GM12878 (cell line): ENCODE measurements at regions not wholly inside any gene's neighbourhood (a gene's known extent, or its start where the extent isn't known, plus 50 kb on each side); places are given as distances from the start of the nearest gene placed in this dataset.

ENCODE experiments used
- ATAC-seq: fragments of 200-7000 bp; cut with Tn5 transposase; 3 replicates; pipeline ENCODE4 v1.9.1; 2020; ENCODE audit warnings: mild to moderate bottlenecking, moderate library complexity
- BruUV-seq: library from RNA; stranded (reverse); fragments of 400-500 nt; replicated peaks from 2 replicates; lab custom pipeline; 2021; lab: Mats Ljungman, UMichigan
- CTCF ChIA-PET: fragments of 300-600 bp; sonication (Branson Sonifier 250); formaldehyde crosslinking; extraction: SDS; loops from one replicate; lab custom pipeline; 2021; ENCODE audit warnings: inconsistent platforms; lab: Yijun Ruan, JAX
- POLR2A ChIA-PET: fragments of 350-600 bp; formaldehyde crosslinking; extraction: SDS; loops from one replicate; lab custom pipeline; 2021; ENCODE audit warnings: inconsistent platforms; lab: Charles Lee
- RAD21 ChIA-PET: fragments of 300-600 bp; sonication (Branson Sonifier 250); formaldehyde crosslinking; loops from one replicate; lab custom pipeline; 2023; ENCODE audit warnings: antibody characterized with exemption; ENCODE audit not compliant: unreplicated experiment; lab: Charles Lee
- SMC1A ChIA-PET: fragments of 300-600 bp; sonication (Branson Sonifier 250); formaldehyde crosslinking; loops from one replicate; lab custom pipeline; 2023; ENCODE audit not compliant: unreplicated experiment, uncharacterized antibody; lab: Charles Lee
- DNase-seq: peaks from one replicate; pipeline ENCODE4 v3.0.0-alpha.2; 2011; ENCODE audit warnings: low read depth, low spot score
- FAIRE-seq: peaks from 3 replicates; lab custom pipeline; 2011; peaks lifted over from hg19 to GRCh38; lab: Jason Lieb, UNC
- H2AFZ ChIP-seq: 2 replicates; pipeline ENCODE4 v1.6.0; 2011; ENCODE audit warnings: low read depth, low read length, control low read depth; ENCODE audit not compliant: control insufficient read depth
- H3K27ac ChIP-seq: 2 replicates; pipeline ENCODE4 v1.5.1; 2011; ENCODE audit warnings: control low read depth; ENCODE audit not compliant: control insufficient read depth, insufficient read depth
- H3K27me3 ChIP-seq, 2 experiments: replicated peaks in 1 of 2; 2 replicates each; pipeline versions ENCODE4 v1.6.0 to v1.6.1; 2011; ENCODE audit warnings: low read length in 1 of 2; ENCODE audit not compliant: control insufficient read depth in 2 of 2, insufficient read depth in 2 of 2
- H3K36me3 ChIP-seq, 2 experiments: 2 replicates each; pipeline ENCODE4 v1.5.1; 2011; ENCODE audit warnings: low read length in 1 of 2; ENCODE audit not compliant: control insufficient read depth in 2 of 2, insufficient read depth in 2 of 2
- H3K4me1 ChIP-seq: 2 replicates; pipeline ENCODE4 v1.6.1; 2011; ENCODE audit warnings: mild to moderate bottlenecking, low read length, moderate library complexity, mixed read lengths; ENCODE audit not compliant: control insufficient read depth, insufficient read depth
- H3K4me2 ChIP-seq: 2 replicates; pipeline ENCODE4 v1.6.0; 2011; ENCODE audit warnings: control low read depth; ENCODE audit not compliant: control insufficient read depth, insufficient read depth
- H3K4me3 ChIP-seq: fragments of 200-600 bp; sonication (generic); 2 replicates; pipeline ENCODE4 v1.5.1; 2016
- H3K79me2 ChIP-seq: 2 replicates; pipeline ENCODE4 v1.6.0; 2011; ENCODE audit warnings: low read length; ENCODE audit not compliant: control insufficient read depth, insufficient read depth
- H3K9ac ChIP-seq: 2 replicates; pipeline ENCODE4 v1.8.0; 2011; ENCODE audit warnings: low read length, control low read depth, mixed read lengths; ENCODE audit not compliant: control insufficient read depth, insufficient read depth
- H3K9me3 ChIP-seq: replicated peaks from 3 replicates; pipeline ENCODE4 v1.5.1; 2011; ENCODE audit warnings: mild to moderate bottlenecking, low read length; ENCODE audit not compliant: control insufficient read depth, insufficient read depth
- H4K20me1 ChIP-seq: 2 replicates; pipeline ENCODE4 v1.6.0; 2011; ENCODE audit not compliant: control insufficient read depth, insufficient read depth
- BACH1 ChIP-seq: fragments of 450-650 bp; IDR thresholded peaks from 2 replicates; pipeline ENCODE4 v1.6.1; 2017; ENCODE audit warnings: mild to moderate bottlenecking, borderline replicate concordance
- BRCA1 ChIP-seq: IDR thresholded peaks from 2 replicates; pipeline ENCODE4 v1.6.1; 2011; ENCODE audit warnings: low read depth, low read length, improper control_type of control experiment
- CBX5 ChIP-seq: sonication (generic); IDR thresholded peaks from 2 replicates; pipeline ENCODE4 v1.6.1; 2016; ENCODE audit warnings: low read depth, moderate library complexity, mild to moderate bottlenecking, inconsistent platforms
- IKZF1 ChIP-seq: fragments of 450-650 bp; conservative IDR thresholded peaks from 2 replicates; pipeline ENCODE4 v1.6.1; 2017; ENCODE audit warnings: antibody characterized with exemption, mild to moderate bottlenecking
- MTA2 ChIP-seq: fragments of 450-650 bp; IDR thresholded peaks from 2 replicates; pipeline ENCODE4 v1.6.1; 2016; ENCODE audit warnings: low read depth, mild to moderate bottlenecking, moderate library complexity
- NR2C2 ChIP-seq: IDR thresholded peaks from 2 replicates; pipeline ENCODE4 v1.6.1; 2011; ENCODE audit warnings: borderline replicate concordance, low read depth; ENCODE audit not compliant: control insufficient read depth, insufficient read length
- PBX3 ChIP-seq: IDR thresholded peaks from 2 replicates; pipeline ENCODE4 v1.6.1; 2011; ENCODE audit warnings: mild to moderate bottlenecking, low read depth, low read length, moderate library complexity; ENCODE audit not compliant: insufficient replicate concordance
- TARDBP ChIP-seq: IDR thresholded peaks from 2 replicates; pipeline ENCODE4 v1.6.1; 2016; ENCODE audit warnings: borderline replicate concordance
- ZZZ3 ChIP-seq: IDR thresholded peaks from 2 replicates; pipeline ENCODE4 v1.6.1; 2011; ENCODE audit warnings: low read depth; ENCODE audit not compliant: control insufficient read depth, insufficient read length
- WGBS: methylation state at CpG from one replicate; pipeline ENCODE4 v1.1.6; 2016; ENCODE audit warnings: low lambda C conversion rate; ENCODE audit not compliant: insufficient replicate concordance, insufficient coverage; ENCODE audit errors: missing lambda C conversion rate; 5-methylcytosine and 5-hydroxymethylcytosine counted together
- in situ Hi-C: fragments of 300-500 bp; cut with MboI; formaldehyde crosslinking; loops from 9 replicates; pipeline ENCODE4 v1.14.3; 2018; ENCODE audit warnings: mixed read lengths
- intact Hi-C: fragments of 100-400 bp; cut with micrococcal nuclease; formaldehyde crosslinking; loops from one replicate; pipeline ENCODE4 v1.14.2; 2022; ENCODE audit not compliant: unreplicated experiment

GRCh38 chr4:115972967-115973366, 859.5 kb upstream of the NDST4 start:
- Histone ChIP-seq H3K27me3 (no peaks in the 10 kb centered on the region), H3K4me3 (no peak overlapping the region), H2AFZ (no peak overlapping the region), H3K36me3 (no peaks in the 10 kb centered on the region), H3K4me2 (no peak overlapping the region), H3K9me3 (peaks cover 2% of the 10 kb centered on the region; the same call in 1 of the 3 replicates), H3K79me2 (no peaks in the 10 kb centered on the region), H3K9ac (no peak overlapping the region), H4K20me1 (no peaks in the 10 kb centered on the region), H3K27ac (no peak overlapping the region), H3K4me1 (no peaks in the 10 kb centered on the region)
- ATAC-seq (no peak), DNase-seq (no peak), FAIRE-seq (no peak)
- no peak for TF ChIP-seq ZZZ3
- no peak for TF ChIP-seq NR2C2
- no peak for TF ChIP-seq BACH1
- TF ChIP-seq PBX3, result no peak
- no peak for TF ChIP-seq IKZF1
- no peak for TF ChIP-seq TARDBP
- TF ChIP-seq BRCA1, result no peak
- no peak for TF ChIP-seq MTA2
- TF ChIP-seq CBX5, result no peak
- in situ Hi-C loops (no loop called here), intact Hi-C loops (no loop called here)
- RAD21 ChIA-PET, result no interaction called here
- SMC1A ChIA-PET, result no interaction called here
- POLR2A ChIA-PET, result no interaction called here
- CTCF ChIA-PET, result interaction anchor here (0.6 kb wide), 1 partner anchor 69 kb away, joined by 3 read pairs; no protein-coding TSS in a partner anchor
- no TSS peak for BruUV-seq
- 50% methylated on average over 2 of the region's 2 CpGs for WGBS
